Caki2 (cell line): ENCODE measurements at regions not wholly inside any gene's neighbourhood (a gene's known extent, or its start where the extent isn't known, plus 50 kb on each side); places are given as distances from the start of the nearest gene placed in this dataset.

Source experiments
- DNase-seq: peaks from one replicate; pipeline ENCODE4 v3.0.0-alpha.2; 2015; ENCODE audit warnings: low read depth
- in situ Hi-C: cut with HindIII; loops from 2 replicates; pipeline ENCODE4 v1.10.0; 2016; ENCODE audit warnings: low sequenced_read_pairs, low pct_unique_long_range_greater_than_20kb, mixed read lengths

DNA sequence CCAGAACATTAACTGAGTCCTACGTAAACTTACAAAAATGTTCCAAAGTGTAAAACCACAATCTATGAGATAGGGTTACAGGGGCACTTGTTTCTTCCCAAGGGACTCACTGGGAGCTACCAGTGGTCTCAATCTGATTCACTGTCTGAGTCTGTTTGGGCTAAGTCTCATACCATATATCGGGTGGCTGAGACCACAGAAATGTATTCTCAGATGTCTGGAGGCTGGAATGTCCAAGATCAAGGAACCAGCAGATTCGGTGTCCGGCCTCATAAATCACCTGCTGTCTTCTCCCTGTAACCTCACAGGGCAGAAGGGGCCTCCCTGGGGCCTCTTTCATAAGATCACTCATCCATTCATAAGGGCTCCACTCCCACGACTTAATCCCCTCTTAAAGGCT, 616.3 kb upstream of the TMEM132C start:
- in situ Hi-C loops = no loop called here
- no peak for DNase-seq

DNA sequence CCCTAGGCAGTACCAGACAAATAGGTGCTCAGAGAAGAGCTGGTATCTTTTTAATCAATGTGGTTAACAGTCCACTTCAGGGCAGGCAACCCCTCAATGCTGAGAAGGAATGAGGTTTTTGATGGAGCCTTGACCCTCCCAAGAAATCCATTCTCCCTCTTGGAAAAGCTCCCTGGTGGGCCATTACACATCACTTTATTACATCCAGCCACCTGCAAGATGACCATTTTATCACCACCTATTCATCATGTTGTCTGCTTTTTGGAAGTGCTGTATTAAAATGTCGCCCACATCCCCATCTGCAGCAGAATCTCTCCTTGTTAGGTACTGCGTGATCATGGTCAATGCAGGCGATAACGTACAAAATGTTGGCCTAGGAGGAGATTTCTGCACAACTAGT, 614.7 kb upstream of the TMEM132C start:
- in situ Hi-C loops = no loop called here

DNA sequence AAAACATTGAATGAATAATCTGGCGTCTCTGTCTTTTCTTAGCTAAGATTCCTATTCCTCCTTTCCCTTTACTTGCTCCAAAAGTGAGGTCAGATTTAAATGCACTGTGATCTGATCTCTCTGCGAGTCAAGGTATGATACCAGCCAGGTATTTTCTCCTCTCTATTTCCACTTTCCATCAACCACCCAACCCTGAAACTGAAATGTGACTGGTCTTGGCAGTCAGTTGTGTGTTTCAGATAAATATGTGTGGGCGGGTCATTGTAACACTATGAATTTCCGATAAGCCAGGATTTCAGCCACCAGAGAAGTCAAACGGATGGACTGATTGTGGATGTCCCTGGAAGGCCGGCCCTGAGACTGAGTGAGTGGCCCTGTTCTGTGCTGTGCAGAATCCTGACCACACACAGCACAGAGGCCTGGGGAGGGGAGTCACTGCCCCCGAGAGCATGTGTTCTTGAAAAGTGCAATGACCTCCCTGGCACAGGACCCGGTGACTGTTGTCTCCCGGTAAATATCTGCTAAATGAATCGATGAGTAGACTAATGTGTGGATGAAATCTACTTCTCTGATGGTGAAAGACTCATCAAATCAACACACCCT, 612.5 kb upstream of the TMEM132C start:
- in situ Hi-C loops = no loop called here
- DNase-seq = no peak

More for the DNA sequence above, 614.7 kb upstream of the TMEM132C start:
- no peak for DNase-seq

DNA sequence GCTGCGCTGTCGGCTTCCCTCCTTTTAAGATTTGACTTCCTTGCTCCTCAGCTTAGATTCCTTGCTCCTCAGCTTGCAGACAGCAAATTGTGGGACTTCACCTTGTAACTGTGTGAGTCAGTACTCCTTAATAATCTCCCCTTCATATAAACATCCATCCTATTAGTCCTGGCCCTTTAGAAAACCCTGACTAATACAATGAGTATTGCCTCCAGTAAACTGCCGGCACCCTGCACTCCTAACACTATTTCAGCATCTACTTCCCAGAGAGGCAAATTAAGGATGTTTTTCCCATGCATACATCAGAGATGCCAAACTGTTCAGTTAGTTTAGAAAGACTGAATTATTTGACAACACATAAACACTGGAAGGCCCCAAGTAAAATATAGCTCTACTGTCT, 611.3 kb upstream of the TMEM132C start:
- in situ Hi-C loops = no loop called here
- no peak for DNase-seq

DNA sequence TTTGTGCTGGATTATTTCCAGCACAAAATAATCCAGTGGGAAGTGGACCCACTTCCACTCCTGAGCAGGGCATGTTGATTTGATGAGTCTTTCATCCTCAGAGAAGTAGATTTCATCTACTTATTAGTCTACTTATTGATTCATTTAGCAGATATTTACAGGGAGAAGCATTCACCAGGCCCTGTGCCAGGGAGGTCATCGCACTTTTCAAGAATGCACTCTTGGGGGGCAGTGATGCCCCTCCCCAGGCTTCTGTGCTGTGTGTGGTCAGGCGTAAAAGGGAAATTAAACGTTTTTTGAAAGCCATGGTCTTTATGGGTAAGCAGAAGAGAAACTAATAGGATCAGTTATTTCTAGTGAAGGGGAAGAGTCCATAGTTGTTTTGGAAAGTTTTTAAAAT, 610.7 kb upstream of the TMEM132C start:
- DNase-seq = no peak

DNA sequence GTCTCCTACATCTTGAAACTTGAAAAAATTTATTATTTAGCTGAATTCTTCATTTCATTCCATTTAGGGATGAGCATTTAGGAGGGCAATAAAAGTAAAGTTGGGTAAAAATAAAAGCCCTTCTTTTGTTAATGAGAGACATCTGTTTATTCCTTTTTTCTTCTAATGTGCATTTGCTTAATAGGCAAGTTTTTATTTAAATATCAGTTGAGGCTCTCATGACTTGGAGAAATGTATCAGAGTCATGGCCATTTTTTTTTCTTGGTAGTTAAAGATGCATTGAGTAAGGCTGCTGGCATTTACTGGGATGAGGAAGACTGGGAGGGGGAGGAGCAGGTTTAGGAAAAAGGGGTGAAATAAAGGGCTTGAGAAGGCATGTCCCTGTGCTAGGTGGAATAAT, 609.9 kb upstream of the TMEM132C start:
- no peak for DNase-seq

More for the DNA sequence above, 610.7 kb upstream of the TMEM132C start:
- in situ Hi-C loops = no loop called here

DNA sequence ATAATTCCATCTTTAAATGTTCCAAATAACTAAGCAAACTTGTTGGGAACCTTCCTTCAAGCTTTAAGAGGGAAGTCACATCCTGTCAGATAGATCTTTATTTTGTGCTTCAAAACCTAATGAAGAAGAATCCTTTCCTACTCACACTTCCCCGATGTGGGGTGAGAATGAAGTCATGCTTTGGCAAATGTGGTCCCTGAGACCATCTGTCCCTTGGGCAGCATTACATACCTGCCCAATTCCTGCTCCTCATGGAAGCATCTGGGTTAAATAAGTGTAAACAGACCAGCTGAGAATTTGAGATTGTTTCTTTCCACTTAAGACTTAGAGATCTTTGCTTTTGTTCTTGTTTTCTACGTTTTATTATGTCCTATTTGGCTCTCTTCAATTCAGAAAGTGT, 606.0 kb upstream of the TMEM132C start:
- no peak for DNase-seq
- in situ Hi-C loops = no loop called here

More for the DNA sequence above, 609.9 kb upstream of the TMEM132C start:
- in situ Hi-C loops = no loop called here

DNA sequence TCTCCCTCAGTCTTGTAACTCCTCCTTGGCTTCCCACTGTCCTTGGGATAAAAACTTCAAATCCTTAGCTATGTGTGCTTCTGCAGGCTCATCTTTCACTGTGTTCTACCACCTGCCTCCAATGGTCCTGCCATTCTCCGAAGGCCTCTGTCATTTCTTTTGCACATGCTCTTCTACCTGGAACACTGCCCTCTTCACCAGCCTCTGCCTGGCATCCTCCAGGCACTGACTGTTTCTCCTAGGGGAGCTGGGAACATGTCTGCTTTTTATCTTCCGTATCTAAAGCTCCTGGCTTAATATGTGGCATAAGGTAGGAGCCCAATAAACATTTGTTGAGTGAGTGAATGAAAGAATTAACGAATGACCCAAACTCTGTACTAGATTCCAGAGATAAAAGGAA, 603.3 kb upstream of the TMEM132C start:
- in situ Hi-C loops = no loop called here
- DNase-seq = no peak

DNA sequence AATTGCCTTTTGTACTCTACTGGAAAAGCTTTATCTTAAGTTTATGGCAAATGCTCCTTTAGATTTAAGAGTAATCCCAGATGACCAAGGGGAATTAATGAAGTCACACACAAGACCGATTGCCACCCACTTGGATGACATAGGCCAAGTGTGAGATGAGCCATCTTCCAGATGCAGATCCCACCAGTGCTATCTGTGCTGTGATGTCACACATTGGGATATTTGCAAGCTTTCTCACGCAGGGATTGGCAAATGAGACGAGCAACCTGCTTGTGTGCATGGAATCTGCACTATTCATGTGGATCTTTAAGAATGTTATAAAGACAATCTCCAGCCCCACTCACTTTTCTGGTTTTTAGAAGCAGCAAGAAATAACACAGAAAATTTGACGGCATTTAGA, 602.1 kb upstream of the TMEM132C start:
- no peak for DNase-seq
- in situ Hi-C loops = no loop called here

DNA sequence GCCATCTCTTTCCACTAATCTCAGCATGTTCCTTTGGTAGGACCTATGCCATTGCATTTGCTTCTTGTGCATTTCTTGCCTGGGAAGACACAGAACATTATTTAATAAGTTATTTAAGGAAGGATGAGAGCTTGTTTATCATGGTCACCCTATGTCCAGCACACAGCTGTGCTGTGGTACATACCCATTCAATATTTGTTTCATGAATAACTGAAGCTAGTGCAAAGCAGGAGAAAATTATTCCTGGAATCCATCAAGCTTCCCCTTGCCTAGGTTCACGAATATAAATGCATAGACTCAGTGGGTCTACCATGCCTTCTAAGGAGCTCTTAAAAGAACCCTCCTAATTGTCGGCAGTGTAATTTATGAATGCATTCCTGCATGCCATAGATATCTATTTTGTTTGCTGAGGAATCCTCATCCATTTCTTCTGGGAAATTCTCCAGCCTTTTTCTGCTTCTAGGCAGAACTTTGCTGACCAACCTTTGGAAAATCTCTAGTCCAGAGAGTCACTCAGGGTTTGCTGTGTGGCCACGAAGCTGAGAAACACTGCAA, 599.8 kb upstream of the TMEM132C start:
- DNase-seq = no peak
- in situ Hi-C loops = no loop called here

DNA sequence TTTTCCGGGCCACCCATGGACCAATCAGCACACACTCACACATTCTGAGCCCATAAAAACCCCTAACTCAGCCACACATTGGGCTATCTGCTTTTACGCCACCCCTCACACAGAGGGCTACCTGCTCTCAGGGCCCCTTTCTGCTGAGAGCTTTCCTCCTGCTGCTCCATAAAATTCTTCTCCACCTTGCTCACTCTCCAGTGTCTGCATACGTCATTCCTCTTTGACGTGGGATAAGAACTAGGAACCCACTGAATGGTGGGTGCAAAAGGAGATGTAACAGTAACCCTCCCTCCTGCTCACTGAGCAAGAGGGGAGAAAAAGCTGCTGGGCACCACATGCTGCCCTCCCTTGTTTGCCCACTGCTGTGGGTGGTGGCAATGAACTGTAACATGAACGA, 596.7 kb upstream of the TMEM132C start:
- in situ Hi-C loops = no loop called here

DNA sequence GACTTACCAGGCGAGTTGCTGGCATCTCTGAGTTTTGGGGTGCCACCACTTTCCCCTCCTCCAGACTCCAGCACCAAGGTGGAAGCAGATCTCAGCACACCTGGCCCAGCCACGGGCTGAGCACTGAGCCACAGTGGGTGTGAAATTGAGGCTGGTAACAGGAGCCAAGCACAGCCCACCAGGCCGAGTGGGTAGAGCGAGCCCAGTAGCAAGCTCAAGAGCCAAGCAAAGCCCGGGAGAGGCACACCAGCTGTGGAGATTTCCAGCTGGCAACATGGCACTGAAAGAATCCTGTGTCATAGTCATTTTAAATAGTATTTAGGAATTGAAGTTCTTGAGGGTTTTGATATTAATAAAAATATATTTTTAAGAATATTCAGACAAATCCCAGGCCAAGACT, 596.2 kb upstream of the TMEM132C start:
- no peak for DNase-seq
- in situ Hi-C loops = no loop called here

More for the DNA sequence above, 596.7 kb upstream of the TMEM132C start:
- no peak for DNase-seq

DNA sequence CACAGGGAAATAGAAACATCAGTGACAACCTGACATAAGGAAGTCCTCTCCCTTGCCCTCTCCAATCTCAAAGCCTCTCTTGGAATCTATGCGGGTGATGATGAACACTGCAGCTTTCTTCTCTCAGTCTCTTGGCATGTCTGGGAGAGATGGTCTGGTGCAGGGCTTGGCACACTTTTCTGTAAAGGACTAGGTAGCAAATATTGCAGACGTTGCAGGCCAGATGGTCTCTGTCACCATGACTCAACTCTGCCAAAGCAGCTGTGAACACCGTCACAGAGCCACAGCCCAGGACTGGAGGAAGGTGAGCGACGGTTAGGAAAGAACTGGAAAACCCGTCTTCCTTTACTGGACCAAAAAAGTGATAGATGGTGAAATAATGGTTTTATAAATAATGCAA, 591.0 kb upstream of the TMEM132C start:
- in situ Hi-C loops = no loop called here
- no peak for DNase-seq

DNA sequence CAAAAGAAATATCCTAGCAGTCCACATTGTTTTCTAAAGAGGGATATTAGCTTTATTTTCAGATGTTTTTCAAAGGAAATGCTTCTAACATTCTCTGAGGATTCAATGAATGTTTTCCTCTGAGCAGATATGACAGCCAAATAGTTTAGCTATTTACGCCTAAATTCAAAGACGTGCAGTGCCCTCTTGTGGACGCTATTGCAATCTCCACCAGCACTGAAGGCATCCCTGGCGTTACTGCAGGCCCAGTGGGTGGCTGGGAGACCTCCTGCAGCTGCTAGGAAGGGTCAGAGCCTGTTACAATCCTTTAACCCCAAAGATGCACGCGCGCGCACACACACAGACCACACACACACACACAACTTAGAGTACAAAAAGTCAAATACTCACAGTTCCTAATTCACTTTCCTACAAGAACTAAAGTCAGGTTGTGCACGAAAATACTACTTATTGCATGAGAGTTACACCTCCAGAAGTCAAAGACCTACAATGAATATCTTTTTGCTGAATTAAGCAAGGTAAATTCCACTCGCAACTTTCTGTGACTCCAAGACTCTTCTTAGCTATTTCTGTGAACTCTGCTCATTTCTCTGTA, 589.3 kb upstream of the TMEM132C start:
- in situ Hi-C loops = no loop called here
- peak; percentile 41 for DNase-seq

DNA sequence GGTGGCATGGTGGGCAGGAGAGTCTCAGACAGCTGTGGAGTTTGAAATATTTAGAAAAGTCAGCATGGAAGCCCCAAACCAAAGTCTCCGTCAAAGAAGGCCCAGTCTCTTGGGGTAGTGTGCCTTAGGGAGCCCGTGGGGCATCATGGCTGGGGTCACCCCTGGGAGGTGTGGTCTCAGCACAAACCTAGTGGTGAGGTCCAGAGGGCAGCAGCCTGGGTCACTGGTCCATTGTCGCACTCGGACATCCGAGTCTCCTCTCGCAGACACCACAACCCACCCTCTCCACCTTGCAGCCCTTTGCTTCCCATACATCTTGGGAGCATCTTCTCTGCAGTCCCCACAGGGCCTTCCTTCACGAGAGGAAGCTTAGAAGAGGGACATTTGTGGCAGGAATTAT, 588.0 kb upstream of the TMEM132C start:
- DNase-seq = no peak
- in situ Hi-C loops = no loop called here

DNA sequence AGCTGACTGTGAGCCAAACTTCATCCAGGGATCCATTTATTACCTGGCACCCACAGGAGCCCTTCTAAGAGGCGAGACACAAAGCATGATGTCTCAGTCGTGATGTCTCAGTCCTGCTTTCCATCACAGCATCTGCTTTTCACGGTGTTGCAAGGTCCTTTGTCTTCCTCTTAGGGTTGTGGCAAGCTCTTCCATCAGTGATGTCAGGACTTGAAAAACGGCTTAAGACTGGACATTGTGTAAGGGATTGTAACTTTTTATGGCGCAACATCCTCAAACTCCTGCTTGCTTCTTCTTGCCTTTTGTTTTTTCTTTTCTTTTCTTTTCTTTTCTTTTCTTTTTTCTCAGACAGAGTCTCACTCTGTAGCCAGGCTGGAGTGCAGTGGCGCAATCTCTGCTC, 586.5 kb upstream of the TMEM132C start:
- in situ Hi-C loops = no loop called here
- DNase-seq = no peak

DNA sequence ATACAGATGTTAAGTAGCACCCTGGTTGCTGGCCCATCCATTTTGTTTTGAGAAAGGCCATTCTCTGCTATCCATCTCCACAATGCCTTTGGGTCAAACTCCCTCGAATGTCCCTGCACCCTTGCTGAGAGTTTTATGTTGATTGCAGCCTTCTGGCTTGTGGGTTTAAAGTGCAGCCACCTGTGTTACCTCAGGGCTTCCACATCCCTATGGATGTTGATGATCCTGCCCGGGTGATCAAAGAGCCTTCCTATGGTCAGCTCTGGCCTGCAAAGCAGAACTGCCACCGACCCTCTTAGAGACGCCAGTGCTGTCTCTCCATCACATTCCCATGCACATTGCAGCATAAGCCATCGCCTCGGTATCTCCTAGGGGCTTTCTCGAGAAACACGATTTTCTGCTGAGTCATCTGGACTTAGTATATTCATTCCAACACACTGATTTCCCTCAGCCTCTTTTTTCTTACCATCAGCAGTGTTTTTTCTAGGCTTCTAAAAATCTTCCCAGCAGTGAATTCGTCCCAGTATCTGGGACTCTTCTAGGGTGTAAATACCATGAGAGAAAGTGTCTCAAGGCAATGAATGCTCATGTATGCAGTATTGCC, 585.7 kb upstream of the TMEM132C start:
- in situ Hi-C loops = no loop called here
- DNase-seq = no peak

DNA sequence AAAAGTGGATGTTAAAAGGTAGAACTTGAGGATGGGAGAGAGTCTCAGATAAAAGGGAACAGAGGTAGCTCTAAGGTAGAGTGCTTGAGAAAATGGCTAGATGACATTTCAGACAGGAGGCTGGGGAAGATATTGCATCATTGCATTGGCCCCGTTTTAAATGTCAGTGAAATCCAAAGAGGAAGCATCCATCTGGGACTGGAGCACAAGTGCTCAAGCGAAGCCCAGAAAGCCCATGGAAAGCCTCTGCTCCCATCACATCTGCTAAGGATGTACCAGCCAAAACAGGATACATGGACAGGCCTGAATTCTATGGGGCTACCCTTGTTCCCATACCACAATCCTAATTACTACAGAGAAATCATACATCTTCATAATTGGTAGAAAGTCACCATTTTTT, 581.5 kb upstream of the TMEM132C start:
- in situ Hi-C loops = no loop called here
- no peak for DNase-seq

DNA sequence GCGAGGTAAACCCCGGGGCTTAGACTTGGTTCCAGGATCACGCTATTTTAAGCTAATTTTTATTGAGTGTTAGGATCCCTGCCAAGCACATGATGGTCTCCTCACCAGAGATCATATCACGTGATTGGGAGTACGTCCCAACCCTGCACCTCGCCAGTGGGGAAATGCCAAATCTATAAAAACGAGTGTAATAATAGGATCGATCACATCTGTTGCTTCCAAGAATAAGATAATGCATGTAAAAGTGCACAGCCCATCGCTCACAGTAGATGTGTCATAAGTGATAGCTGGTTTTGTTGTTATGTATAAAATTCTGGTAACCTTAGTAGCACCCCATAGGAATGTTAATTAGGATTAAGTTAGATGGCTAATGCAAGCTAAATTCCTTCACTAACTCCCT, 581.0 kb upstream of the TMEM132C start:
- no peak for DNase-seq
- in situ Hi-C loops = no loop called here

DNA sequence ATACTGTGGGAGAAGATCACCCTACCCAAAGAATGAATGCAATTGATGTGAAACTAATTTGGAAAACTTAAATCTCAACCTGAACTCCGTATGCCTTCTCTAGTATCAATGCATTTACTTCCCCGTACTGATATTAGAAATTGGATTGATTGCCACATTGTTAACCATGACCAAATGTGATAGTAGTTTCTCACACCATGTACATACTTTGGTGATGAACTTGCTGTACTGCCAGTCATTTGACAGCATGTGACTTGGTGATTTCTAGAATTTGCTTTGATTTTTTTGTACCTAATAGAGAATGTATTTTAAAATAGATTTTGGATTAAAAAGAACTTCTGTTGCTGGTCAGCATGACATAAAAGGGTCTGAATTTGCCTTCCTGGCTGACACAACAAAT, 579.8 kb upstream of the TMEM132C start:
- DNase-seq = no peak
- in situ Hi-C loops = no loop called here
